ENCODE measurements at regions not wholly inside any gene's neighbourhood (a gene's known extent, or its start where the extent isn't known, plus 50 kb on each side); places are given as distances from the start of the nearest gene placed in this dataset.
"Not testable (repeated sequence)": the region's sequence is repeated elsewhere in the genome, so short reads cannot be mapped to it uniquely, and the experiment has no call there.

GRCh38 chr7:76117306-76117991 is 69.5 kb downstream of the MDH2 start:
- not testable (repeated sequence) for DNase-seq

DNA sequence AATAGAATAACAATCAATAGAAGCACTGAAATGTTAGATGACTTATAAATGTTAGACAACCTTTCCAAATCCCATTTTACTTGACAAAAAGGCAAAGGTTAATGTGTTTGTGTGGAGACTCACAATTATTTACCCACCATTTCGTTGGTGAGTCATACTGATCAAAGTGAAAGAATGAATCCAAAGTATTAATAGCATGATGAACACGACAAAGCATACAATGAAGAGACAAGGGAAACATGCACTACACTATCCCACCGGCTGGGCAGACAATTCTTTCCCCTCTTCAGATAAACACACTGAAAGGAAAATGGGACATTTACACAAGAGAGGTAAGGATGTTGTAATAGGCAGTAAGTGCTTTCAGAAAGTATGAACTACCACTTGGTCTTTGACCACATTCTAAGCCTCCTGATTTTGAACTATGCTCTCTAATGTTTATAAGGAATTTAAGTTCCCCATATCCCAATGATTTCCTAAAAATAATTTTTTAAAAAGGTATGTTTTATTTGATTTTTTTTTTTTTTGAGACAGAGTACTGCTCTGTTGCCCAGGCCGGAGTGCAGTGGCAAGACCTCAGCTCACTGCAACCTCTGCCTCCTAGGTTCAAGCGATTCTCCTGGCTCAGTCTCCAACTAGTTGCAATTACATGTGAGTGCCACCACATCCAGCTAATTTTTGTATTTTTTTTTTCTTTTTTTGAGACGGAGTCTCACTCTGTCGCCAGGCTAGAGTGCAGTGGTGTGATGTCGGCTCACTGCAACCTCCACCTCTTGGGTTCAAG is 70.5 kb downstream of the MDH2 start:
- not testable (repeated sequence) for DNase-seq

DNA sequence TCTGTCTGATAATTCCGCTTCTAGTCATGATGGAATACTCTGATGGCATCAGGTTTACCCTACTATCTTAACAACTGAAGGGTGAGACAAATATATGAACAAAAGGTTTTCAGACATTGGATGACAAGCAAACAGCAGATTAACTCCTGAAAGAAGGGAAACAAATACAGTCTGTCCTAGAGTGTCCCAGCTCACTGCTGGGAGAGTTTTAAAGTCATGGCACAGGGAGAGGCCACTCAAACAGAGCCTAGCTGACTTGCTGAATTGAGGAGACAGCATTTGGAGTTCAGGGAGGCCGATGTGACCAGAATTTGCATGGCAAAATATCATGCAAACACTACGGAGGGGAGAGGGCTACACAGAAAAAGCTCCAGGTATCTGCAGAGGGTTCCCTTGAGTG is 73.1 kb downstream of the MDH2 start:
- no peak for DNase-seq

DNA sequence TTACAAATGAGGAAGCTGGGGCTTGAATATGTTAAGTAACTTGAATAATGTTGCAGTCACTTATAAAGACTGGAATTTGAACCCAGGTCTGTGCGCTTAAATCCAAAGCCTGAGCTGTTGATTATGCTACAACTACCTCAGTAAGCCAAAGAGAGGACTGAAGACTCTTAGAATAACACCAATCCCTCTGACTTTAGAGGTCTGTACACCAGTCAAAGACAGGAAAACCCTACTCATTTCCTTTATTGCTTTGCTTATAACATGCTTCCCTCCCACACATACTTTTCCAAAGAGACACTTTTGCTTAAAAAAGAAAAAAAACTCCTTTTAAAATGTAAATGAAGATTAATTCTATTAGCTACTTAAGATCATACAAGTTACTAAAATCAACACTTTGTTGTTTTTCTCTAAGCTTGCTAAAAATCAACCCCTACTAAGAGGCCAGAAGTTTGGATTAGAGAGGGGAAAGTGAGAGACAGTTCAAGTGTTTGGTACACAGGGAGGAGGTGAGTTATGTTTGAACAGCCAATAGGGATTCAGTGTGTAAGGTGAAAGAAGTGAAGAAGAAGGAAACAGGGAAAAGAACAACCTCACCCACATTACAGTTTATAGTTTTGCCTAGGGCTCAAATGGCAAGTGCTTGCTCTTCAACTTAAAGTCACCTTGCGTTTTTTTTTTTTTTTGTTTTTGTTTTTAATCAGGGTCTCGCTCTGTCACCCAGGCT is 74.8 kb downstream of the MDH2 start:
- no peak for DNase-seq

GRCh38 chr7:76123316-76123715 is 75.4 kb downstream of the MDH2 start:
- no peak for DNase-seq

DNA sequence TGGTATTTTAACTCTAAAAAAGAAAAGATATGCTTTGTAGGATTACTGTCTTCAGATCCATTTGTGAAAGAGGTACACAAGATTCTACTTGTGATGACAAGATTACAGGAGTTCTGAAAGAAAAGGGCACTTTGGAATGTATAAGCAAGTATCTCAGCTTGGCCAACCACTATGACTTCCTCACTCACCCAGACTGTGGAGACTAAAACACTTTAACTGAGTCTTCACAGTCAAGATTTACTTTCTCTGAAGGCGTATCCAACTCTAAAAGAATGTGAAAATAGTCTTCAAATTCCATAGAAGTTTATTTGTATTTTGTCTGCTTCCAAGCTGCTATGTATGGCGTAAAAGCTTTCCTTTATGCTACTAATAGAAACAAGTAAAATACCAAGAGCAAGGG is 76.1 kb upstream of the SRRM3 start:
- no peak for DNase-seq

DNA sequence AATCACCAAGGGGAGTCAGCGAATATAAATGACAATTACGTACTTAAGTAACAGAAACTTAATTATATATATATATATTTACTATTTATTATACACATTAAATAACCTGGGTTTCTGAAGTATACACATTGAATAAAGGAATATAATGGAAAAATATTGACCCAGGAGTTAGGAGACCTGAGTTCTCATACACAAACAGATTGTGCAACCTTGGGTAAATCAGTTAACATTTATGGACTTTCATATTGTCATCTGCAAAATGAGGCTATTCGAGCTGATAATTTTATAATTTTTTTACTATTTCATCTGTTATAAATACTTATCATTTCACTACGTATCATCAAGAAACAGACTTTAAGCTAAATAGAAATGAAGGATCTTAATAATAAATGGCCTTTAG is 75.1 kb upstream of the SRRM3 start:
- DNase-seq, result no peak

DNA sequence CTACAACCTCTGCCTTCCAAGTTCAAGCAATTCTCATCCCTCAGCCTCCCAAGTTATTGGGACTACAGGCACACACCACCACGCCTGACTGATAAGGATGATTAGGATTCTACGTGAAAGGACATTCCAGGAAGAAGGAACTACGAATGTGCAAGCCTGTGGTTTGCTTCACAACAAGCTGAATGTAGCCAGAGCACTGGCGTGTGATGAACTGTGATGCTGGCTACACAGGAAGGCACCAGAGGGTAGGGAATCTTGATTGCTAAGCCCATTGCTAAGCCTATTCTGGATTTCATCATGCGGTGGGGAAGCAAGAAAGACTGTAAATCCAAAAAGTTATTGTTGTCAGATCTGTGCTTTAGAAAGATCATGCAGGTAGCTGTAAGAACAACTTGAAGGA is 72.3 kb upstream of the SRRM3 start:
- no peak for DNase-seq

GRCh38 chr7:76129836-76130235 is 71.9 kb upstream of the SRRM3 start:
- DNase-seq, result no peak

GRCh38 chr7:76130661-76131060 is 71.0 kb upstream of the SRRM3 start:
- DNase-seq, result peak; percentile 9

- not testable (repeated sequence) for DNase-seq
Measured at GRCh38 chr7:76131887-76132286, 69.8 kb upstream of the SRRM3 start.

DNA sequence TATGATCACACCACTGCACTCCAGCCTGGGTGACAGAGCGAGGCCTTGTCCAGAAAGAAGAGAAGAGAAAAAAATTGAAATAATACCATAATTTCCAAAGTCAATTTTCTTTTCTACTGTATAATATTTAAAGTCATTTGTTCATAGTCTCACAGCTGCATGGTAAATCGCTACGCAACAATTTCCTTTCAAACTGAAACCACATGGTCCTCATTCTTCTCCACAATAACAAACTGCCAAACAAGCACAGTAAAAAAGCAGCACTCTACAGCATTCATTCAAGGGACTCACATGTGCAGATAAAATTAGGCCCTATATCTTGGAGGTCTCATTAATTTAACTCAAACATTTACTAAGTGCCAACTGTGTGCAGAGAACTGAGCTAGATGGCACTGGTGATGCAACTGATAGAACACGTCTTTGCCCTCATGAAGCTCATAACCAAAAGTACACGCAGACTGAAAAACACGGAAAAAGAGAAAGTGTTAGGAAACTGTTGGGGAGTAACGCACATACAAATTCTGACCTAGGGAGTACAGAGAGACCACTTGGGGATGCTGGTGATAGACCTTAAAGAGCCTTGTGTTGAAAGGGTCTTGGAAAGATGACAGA is 68.4 kb upstream of the SRRM3 start:
- DNase-seq, result peak; percentile 9

- no peak for DNase-seq
Measured at GRCh38 chr7:76133839-76134238, 67.9 kb upstream of the SRRM3 start.

DNA sequence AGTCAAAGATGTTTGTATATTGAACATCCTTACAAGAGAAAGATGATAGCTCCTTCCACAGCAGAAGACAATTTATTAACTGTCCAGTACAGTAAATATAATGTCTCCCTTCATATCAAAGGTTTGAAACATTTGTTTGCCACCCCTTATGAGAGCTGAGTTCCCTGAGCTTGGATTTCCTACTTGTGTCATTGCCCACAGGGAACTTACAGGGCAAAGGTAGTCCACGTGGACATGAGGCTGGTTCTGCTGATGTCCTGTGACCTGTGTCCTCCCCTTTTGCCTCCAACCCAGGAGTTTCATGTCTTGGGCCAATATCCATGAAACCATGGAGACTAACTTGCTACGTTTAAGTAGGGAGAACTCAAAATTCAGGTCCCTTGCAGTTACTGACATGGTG is 66.4 kb upstream of the SRRM3 start:
- not testable (repeated sequence) for DNase-seq

- DNase-seq, result not testable (repeated sequence)
Measured at GRCh38 chr7:76138577-76139313, 63.0 kb upstream of the SRRM3 start.

DNA sequence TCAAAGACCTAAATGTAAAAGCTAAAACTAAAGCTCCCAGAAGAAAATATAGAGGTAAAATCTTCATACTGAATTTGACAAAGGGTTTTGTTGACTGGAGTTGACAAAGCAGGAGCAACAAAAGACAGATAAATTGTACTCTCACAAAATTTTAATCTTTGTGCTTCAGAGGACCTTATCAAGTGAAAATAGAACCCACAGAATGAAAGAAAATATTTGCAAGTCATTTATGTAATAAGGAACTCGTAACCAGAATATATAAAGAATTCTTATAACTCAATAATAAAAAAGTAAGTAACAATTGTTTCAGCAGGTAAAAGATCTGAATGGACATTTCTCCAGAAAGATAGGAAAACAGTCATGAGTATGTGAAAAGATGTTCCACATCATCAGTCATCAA is 62.0 kb upstream of the SRRM3 start:
- no peak for DNase-seq

DNA sequence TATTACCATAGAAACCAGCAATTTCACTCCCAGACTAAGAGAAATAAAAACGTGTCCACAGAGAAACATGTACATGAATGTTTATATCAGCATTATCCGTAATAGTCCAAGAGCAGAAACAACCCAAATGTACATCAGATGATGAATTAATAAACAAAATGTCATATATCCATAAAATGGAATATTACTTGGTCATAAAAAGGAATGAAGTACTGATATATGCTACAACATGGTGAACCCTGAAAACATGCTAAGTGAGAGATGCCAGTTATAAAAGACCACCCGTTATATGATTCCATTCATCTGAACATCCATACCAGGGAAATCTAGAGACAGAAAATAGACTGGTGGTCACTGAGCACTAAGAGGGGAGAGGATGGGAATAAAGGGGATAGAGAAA is 61.4 kb upstream of the SRRM3 start:
- DNase-seq, result not testable (repeated sequence)

- peak; percentile 36 for DNase-seq
Measured at GRCh38 chr7:76142861-76143260, 58.8 kb upstream of the SRRM3 start.

- DNase-seq, result not testable (repeated sequence)
Measured at GRCh38 chr7:76144664-76145270, 56.9 kb upstream of the SRRM3 start.

DNA sequence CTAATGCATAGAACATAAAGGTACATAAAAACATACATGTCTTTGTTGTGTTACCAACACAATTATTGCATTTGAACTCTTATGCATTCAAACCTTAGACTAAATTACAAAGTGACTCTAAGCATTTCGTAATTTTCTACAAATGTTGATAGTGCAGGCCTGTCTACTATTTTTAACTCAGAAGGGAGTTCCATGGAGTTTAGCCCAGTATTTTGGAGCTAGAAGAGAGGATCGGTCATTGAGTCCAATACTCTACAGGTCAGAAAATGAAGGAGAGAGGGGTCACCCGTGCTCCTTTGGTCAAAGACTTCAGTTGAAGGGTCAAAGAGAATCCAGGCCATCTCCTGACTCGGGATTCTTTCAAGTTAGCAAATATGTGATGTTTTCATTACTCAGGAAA is 55.3 kb upstream of the SRRM3 start:
- DNase-seq, result no peak

GRCh38 chr7:76148947-76149346 is 52.7 kb upstream of the SRRM3 start:
- not testable (repeated sequence) for DNase-seq

Data from CD4-positive, alpha-beta T cell treated with Interleukin-12 subunit alpha and Interleukin-12 subunit beta, for 1 hour (primary cell).